GM13977 (cell line): ENCODE measurements at regions not wholly inside any gene's neighbourhood (a gene's known extent, or its start where the extent isn't known, plus 50 kb on each side); places are given as distances from the start of the nearest gene placed in this dataset.

Source experiments
- DNase-seq: peaks from one replicate; pipeline ENCODE4 v3.0.0; 2012; ENCODE audit warnings: low spot score
- in situ Hi-C: fragments of 300-500 bp; cut with MboI; formaldehyde crosslinking; loops from one replicate; pipeline ENCODE4 v1.12.0; 2022; ENCODE audit warnings: low sequenced_read_pairs, low pct_unique_long_range_greater_than_20kb, mixed read lengths, inconsistent platforms; ENCODE audit not compliant: unreplicated experiment
- TF ChIP-seq, protein P1 (sequence below): IDR thresholded peaks from 2 replicates; pipeline ENCODE4 v1.5.1; 2012; ENCODE audit warnings: mild to moderate bottlenecking, control low read depth; ENCODE audit not compliant: insufficient read depth; ENCODE audit errors: extremely low read depth, missing control alignments

DNA sequence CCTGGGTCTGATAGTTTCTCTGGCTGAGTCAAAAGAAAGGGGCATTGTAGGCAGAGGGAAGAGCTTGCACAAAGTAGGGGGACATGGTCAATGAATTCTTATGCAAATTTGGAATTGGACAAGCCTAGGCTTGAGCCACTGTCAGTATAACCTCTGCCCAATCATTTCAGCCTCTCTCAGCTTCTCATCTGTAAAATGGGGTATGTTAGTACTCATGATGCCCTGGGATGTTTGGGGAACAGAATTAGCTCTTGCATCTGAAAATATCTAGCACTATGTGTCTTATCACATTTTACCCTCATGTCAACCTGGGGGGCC lies 148.6 kb downstream of the DHX35 start:
- TF ChIP-seq, protein P1, sequence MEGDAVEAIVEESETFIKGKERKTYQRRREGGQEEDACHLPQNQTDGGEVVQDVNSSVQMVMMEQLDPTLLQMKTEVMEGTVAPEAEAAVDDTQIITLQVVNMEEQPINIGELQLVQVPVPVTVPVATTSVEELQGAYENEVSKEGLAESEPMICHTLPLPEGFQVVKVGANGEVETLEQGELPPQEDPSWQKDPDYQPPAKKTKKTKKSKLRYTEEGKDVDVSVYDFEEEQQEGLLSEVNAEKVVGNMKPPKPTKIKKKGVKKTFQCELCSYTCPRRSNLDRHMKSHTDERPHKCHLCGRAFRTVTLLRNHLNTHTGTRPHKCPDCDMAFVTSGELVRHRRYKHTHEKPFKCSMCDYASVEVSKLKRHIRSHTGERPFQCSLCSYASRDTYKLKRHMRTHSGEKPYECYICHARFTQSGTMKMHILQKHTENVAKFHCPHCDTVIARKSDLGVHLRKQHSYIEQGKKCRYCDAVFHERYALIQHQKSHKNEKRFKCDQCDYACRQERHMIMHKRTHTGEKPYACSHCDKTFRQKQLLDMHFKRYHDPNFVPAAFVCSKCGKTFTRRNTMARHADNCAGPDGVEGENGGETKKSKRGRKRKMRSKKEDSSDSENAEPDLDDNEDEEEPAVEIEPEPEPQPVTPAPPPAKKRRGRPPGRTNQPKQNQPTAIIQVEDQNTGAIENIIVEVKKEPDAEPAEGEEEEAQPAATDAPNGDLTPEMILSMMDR = no peak
- in situ Hi-C loops = no loop called here
- no peak for DNase-seq

GRCh38 chr20:39109933-39110818 lies 148.0 kb downstream of the DHX35 start:
- in situ Hi-C loops = no loop called here
- no peak for DNase-seq

GRCh38 chr20:39108746-39109145 lies 146.6 kb downstream of the DHX35 start:
- TF ChIP-seq, protein P1 = no peak
- no peak for DNase-seq
- in situ Hi-C loops = no loop called here

More at GRCh38 chr20:39109933-39110818, 148.0 kb downstream of the DHX35 start:
- TF ChIP-seq, protein P1 = no peak

GRCh38 chr20:39107741-39108140 lies 145.6 kb downstream of the DHX35 start:
- in situ Hi-C loops = no loop called here
- TF ChIP-seq, protein P1 = no peak
- DNase-seq = no peak

GRCh38 chr20:39106791-39107190 lies 144.6 kb downstream of the DHX35 start:
- in situ Hi-C loops = no loop called here
- TF ChIP-seq, protein P1 = no peak
- DNase-seq = no peak

GRCh38 chr20:39105551-39105950 lies 143.4 kb downstream of the DHX35 start:
- DNase-seq = no peak
- in situ Hi-C loops = no loop called here

More at GRCh38 chr20:39105551-39105950, 143.4 kb downstream of the DHX35 start:
- TF ChIP-seq, protein P1 = peak; percentile 5
